NOMO-1 treated with dmso at 0.1 percent for 144 hours (cell line): ENCODE measurements at regions not wholly inside any gene's neighbourhood (a gene's known extent, or its start where the extent isn't known, plus 50 kb on each side); places are given as distances from the start of the nearest gene placed in this dataset.
"Not testable (repeated sequence)": the region's sequence is repeated elsewhere in the genome, so short reads cannot be mapped to it uniquely, and the experiment has no call there.

Experiments used
- DNase-seq: peaks from one replicate; lab custom pipeline; 2025; ENCODE audit not compliant: unreplicated experiment; lab: John Stamatoyannopoulos, UW

DNA sequence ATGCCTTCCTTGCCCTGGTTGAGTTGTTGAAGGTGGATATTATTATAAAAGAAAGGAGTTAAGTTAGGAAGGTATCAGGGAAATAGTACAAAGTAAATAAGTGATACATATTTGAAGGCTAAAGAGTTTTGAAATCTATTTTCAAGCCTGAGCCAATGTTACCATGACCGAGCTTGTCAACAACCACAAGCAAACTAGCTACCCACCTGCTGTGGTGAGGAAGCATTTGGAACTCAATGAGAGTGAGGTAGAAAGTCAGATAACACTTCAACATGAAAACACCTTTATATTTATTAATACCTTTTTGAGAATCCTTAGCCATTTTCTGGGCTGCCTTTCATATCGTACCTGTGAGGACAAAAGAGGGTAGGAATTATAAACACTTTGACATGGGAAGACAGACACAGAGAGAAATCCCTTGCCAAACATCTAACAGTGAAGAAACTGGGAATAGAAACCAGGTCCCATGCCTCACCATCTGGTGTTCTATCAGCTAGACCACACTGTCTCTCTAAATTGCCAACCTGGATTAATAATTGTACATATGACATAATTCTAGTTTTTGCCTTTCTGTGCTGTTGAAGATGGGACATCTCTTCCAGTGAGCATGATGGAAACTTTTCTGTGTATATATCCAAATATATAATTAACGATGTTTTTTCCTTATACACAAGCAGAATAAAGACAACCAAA, 606.4 kb upstream of the NR3C2 start:
- DNase-seq: no peak

- DNase-seq: no peak
Observed at GRCh38 chr4:149047368-149047767, 605.2 kb upstream of the NR3C2 start.

- DNase-seq: no peak
Observed at GRCh38 chr4:149045731-149046130, 603.5 kb upstream of the NR3C2 start.

DNA sequence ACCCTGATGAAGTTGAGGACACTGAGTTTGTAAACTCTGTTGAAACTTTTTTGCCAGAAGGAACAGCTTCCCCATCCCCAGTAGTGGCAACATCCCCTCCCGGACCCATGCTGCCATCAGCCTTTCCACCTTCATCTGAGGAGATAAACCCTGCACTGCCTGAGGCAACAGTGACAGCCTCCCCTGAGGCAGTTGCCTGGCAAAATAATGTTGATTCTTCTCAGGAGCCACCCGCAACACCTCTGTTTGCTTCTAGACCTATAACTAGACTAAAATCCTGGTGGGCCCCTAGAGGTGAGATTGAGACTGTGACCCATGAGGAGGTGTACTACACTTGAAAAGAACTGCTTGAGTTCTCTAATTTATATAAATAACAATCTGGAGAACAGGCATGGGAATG, 597.6 kb upstream of the NR3C2 start:
- DNase-seq: not testable (repeated sequence)

DNA sequence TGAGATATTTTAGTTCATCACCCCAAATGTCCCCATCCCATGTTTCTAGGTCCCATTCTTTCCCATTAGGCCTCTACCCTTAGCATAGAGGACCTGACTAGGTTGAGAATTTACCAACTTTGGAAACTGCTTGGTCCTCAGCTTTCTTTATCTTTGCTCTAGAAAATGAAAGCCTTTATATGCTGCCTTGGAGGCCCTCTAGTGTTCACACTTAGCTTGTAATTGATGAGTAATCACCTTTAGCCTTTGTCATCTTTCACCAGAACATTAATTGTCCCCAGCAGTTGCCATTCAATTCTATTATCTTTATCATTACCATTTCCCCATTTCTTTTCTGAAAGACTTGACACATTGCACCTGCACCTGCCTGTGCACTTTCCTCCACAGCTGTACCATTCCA, 589.2 kb upstream of the NR3C2 start:
- DNase-seq: no peak

DNA sequence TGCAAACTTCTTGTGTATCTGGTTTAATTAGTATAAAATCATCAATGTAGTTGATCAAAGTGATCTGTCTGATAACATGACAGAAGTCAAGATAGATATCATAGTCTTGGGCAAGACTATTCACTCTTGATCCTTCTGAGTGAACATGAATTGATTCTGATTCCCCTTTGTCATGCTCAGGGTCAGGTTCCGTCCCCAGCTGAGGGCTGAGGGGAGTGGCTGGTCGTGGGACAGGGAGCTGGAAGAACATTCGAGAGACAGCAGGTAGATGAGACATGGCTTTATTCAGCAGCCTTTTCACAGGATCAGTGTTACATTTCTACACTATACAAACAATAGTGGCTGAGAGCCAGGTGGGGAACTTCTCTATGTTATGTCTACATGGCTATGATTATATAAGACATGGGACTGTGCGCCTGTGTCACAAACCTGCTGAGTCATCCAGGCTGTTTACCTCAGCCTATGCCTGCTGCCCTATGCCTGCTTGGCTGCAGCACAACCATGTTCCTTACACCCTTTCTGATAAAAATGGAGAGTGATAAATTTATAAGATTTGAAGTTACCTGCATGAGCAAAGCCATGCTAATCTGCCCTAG, 586.9 kb upstream of the NR3C2 start:
- DNase-seq: no peak

DNA sequence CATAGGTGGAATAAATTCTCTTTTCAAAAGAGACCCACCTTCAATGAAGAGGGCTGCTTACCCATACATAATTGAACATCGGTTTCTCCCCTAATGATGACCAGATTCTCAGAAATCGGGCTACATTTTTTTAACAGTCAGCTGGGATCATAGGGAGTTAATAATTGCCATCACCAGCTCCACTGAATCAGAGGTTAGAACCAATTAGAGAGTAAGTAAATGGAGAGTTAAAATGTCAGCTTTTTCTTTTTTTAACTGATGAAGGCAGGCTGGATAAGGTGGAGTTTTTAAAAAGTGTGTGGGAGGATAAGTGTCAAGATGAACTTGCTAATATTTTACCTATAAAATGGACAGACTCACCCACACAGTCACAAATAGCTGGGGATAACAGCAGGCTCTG, 584.5 kb upstream of the NR3C2 start:
- DNase-seq: no peak

- DNase-seq: no peak
Observed at GRCh38 chr4:149017002-149017734, 575.0 kb upstream of the NR3C2 start.

GRCh38 chr4:149009223-149009622, 567.0 kb upstream of the NR3C2 start:
- DNase-seq: no peak

DNA sequence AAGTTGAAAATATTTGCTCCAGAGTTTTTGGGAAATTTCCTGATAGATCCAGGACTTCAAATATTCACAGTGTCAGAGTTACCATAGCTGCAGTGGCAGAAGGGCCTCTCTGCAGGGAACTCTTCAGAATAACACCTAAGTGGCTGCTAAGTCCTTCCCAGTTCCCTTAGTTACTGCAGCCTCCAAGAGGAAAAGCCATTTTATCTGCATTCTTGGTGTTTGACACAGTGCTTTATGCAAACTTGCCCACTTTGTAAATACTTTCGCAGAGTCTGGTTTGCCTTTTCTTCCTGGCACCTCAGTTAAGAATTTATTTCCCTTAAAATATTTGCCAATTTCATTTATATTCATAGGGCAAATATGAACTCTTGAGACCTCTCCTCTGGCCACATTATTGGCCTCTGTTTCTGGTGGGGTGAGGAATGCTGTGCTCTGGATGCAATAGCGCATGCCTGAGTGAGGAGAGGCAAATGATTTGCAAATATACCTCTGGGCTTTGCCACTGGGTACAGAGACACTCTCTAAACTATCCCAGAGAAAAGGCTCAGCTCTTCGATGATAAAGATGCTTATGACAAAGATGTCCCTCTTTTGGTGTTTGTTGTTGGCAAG, 566.3 kb upstream of the NR3C2 start:
- DNase-seq: no peak

- no peak for DNase-seq
Observed at GRCh38 chr4:149005191-149005590, 563.0 kb upstream of the NR3C2 start.

DNA sequence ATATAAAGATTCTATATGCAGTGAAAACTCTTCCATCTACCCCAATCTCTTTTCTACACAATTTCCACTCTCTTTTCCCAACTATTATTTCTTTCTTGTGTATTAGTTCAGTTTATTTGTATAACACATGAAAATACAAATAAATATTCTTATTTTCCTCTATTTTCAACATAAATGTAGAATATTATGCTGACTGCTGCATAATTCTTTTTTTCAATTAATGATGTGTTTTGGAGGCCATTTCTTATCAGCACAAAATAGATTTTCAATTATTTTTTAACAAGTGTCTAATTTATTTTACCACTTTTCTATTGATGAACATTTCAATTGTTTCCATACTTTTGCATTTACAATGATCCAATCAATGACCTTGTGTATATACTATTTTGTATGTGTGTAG, 557.7 kb upstream of the NR3C2 start:
- DNase-seq: no peak

- DNase-seq: no peak
Observed at GRCh38 chr4:148998719-148999118, 556.5 kb upstream of the NR3C2 start.

DNA sequence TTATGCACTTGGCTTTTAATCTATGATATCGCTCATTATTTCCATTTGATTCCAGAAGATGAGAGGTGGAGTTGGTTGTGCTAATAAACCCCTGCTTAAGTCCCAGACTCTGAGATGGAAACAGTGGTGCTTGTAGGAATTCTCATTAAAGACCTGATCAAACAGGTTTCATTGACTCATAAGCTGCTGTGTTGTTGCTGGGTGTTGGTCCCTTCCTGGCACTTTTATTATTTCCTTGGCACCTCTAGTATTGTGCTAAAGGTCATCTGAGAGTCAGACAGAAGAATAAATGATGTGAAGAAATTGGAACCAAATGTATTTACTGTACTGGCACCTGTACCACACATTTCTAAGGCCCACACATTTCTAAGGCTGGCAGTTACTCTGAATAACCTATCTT, 544.7 kb upstream of the NR3C2 start:
- no peak for DNase-seq

DNA sequence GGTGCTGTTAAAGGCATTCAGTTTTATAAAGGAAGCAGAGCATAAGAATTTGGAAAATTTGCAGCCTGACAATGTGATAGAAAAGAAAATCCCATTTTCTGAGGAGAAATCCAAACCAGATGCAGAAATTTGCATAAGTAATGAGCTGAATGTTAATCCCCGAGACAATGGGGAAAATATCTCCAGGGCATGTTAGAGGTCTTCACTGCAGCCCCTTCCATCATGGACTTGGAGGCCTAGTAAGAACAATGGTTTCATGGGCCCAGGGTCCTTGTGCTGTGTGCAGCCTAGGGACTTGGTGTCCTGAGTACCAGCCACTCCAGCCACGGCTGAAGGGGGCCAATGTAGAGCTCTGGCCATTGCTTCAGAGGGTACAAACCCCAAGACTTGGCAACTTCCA, 542.7 kb upstream of the NR3C2 start:
- DNase-seq: no peak

GRCh38 chr4:148982200-148982599, 540.0 kb upstream of the NR3C2 start:
- DNase-seq: no peak

GRCh38 chr4:148980782-148981480, 538.7 kb upstream of the NR3C2 start:
- no peak for DNase-seq

DNA sequence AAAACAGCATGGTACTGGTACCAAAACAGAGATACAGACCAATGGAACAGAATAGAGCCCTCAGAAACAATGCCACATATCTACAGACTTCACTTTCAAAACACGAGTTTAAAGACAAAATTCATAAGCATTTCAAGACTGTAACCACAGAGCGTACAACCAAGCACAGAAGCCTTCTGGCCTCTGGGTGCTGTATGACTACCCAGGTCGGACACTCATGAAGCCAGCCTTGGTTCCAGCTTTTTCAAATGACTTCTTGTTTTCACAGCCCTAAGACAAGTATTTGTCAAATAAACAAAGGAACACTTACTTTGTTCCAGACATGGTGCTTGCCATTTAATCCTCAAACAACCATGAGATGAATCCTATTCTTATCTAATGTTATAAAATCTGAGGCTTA, 536.1 kb upstream of the NR3C2 start:
- no peak for DNase-seq

- DNase-seq: no peak
Observed at GRCh38 chr4:148975464-148975863, 533.2 kb upstream of the NR3C2 start.

GRCh38 chr4:148965080-148965479, 522.9 kb upstream of the NR3C2 start:
- no peak for DNase-seq

DNA sequence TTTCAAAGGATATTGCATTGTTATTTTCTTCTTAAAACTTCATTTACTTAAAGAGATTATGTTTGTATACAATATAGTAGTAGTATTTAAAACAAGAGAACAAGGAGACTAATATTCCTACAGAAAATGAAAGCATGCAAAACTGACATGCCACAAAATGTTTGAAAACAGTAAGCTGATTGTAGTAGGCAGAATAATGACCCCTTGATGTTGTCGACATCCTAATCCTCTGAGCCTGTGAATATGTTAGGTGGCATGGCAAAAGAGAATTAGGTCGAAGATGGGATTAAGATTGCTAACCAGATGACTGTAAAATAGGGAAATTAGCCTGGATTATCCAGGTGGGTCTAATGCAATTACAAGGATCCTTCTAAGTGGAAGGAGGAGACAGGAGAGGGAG, 522.2 kb upstream of the NR3C2 start:
- no peak for DNase-seq
